Body of pancreas (tissue), 4 donors: ENCODE measurements at regions not wholly inside any gene's neighbourhood (a gene's known extent, or its start where the extent isn't known, plus 50 kb on each side); places are given as distances from the start of the nearest gene placed in this dataset.

Source experiments
- POLR2A ChIP-seq, 3 donors: fragments of 450-650 bp; IDR thresholded peaks; one replicate each; pipeline ENCODE4 v1.6.1; 2016; ENCODE audit warnings: antibody characterized with exemption in 3 of 3, mild to moderate bottlenecking in 2 of 3
- TF ChIP-seq, protein P1 (sequence below), 7 experiments: fragments of 450-650 bp in 4 of 7; fragments of 200-600 bp in 3 of 7; sonication (generic) in 3 of 7; IDR thresholded peaks; one replicate each; pipeline ENCODE4 v1.5.1; 2016 to 2019; ENCODE audit warnings: antibody characterized with exemption in 7 of 7

DNA sequence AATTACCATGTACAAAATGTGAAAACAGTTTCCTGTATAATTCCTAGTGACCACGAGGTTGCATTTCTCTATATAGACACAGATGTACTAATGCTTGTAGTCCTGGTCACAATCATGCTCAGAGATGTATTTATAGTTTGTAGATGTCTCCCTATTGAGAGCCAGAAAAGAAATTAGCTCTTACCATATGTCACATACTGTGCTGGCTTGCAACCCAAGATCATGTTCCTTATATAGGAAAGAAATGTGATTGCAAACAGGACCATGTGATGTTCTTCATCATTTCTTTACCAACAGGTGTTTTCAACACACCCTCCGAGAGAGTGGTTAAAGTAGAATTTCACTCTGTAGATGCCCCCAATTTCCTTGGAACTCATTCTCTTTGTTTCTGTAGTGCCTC, 369.4 kb downstream of the CBLN4 start:
- no peak for TF ChIP-seq POLR2A (IDR thresholded peaks at IDR 0.05)
- TF ChIP-seq, protein P1, sequence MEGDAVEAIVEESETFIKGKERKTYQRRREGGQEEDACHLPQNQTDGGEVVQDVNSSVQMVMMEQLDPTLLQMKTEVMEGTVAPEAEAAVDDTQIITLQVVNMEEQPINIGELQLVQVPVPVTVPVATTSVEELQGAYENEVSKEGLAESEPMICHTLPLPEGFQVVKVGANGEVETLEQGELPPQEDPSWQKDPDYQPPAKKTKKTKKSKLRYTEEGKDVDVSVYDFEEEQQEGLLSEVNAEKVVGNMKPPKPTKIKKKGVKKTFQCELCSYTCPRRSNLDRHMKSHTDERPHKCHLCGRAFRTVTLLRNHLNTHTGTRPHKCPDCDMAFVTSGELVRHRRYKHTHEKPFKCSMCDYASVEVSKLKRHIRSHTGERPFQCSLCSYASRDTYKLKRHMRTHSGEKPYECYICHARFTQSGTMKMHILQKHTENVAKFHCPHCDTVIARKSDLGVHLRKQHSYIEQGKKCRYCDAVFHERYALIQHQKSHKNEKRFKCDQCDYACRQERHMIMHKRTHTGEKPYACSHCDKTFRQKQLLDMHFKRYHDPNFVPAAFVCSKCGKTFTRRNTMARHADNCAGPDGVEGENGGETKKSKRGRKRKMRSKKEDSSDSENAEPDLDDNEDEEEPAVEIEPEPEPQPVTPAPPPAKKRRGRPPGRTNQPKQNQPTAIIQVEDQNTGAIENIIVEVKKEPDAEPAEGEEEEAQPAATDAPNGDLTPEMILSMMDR (IDR thresholded peaks at IDR 0.05) = no peak
